Posterior cingulate gyrus (tissue), 11 donors: ENCODE measurements at regions not wholly inside any gene's neighbourhood (a gene's known extent, or its start where the extent isn't known, plus 50 kb on each side); places are given as distances from the start of the nearest gene placed in this dataset.

Source experiments
- DNase-seq, 10 donors: peaks; one replicate each; pipeline versions ENCODE4 v3.0.0 to v3.0.0-alpha.2; 2020 to 2021; ENCODE audit warnings: mixed read lengths in 3 of 10
- intact Hi-C: fragments of 100-400 bp; cut with DNase I; formaldehyde crosslinking; loops from one replicate; pipeline ENCODE4 v1.15.1; 2023

GRCh38 chr7:98565103-98565502, 52.0 kb upstream of the NPTX2 start:
- intact Hi-C loops, result loop anchor here (10.0 kb wide), 1 partner anchor 50 kb away; the partner anchor contains the start of gene NPTX2
- DNase-seq, result peak in 1 of 10 donors; percentile 7

GRCh38 chr7:98562871-98563495, 54.1 kb upstream of the NPTX2 start:
- intact Hi-C loops, result loop anchor here (10.0 kb wide), 1 partner anchor 52 kb away; the partner anchor contains the start of gene NPTX2
- peak in 1 of 10 donors; percentile 35 for DNase-seq

- intact Hi-C loops, result loop anchor here (10.0 kb wide), 1 partner anchor 52 kb away; the partner anchor contains the start of gene NPTX2
- peak in 1 of 10 donors; percentile 18 for DNase-seq
Measured at GRCh38 chr7:98562381-98562823, 54.7 kb upstream of the NPTX2 start.

GRCh38 chr7:98559958-98560357, 57.1 kb upstream of the NPTX2 start:
- intact Hi-C loops, result loop anchor here (10.0 kb wide), 1 partner anchor 55 kb away; the partner anchor contains the start of gene NPTX2
- no peak for DNase-seq

GRCh38 chr7:98559219-98559618, 57.9 kb upstream of the NPTX2 start:
- intact Hi-C loops, result no loop called here
- DNase-seq, result no peak

GRCh38 chr7:98557538-98558031, 59.5 kb upstream of the NPTX2 start:
- intact Hi-C loops, result no loop called here
- DNase-seq, result peak in 1 of 10 donors; percentile 3

GRCh38 chr7:98556288-98556687, 60.8 kb upstream of the NPTX2 start:
- DNase-seq, result no peak
- intact Hi-C loops, result no loop called here

GRCh38 chr7:98555403-98555802, 61.7 kb upstream of the NPTX2 start:
- intact Hi-C loops, result no loop called here
- DNase-seq, result peak in 1 of 10 donors; percentile 30

- intact Hi-C loops, result no loop called here
- DNase-seq, result no peak
Measured at GRCh38 chr7:98553666-98554065, 63.4 kb upstream of the NPTX2 start.

GRCh38 chr7:98551611-98552273, 65.3 kb upstream of the NPTX2 start:
- intact Hi-C loops, result no loop called here
- peak in 1 of 10 donors; percentile 25 for DNase-seq

- DNase-seq, result peak in 2 of 10 donors; percentile 0 to 60
- intact Hi-C loops, result no loop called here
Measured at GRCh38 chr7:98548971-98549370, 68.1 kb upstream of the NPTX2 start.

GRCh38 chr7:98548370-98548769, 68.7 kb upstream of the NPTX2 start:
- intact Hi-C loops, result no loop called here
- no peak for DNase-seq

GRCh38 chr7:98541101-98541500, 76.0 kb upstream of the NPTX2 start:
- peak in 2 of 10 donors; percentile 22 to 53 for DNase-seq
- intact Hi-C loops, result no loop called here

GRCh38 chr7:98539865-98540264, 77.2 kb upstream of the NPTX2 start:
- no peak for DNase-seq
- intact Hi-C loops, result no loop called here

- DNase-seq, result no peak
- intact Hi-C loops, result no loop called here
Measured at GRCh38 chr7:98536803-98537202, 80.3 kb upstream of the NPTX2 start.

- peak in 3 of 10 donors; percentile 3 to 28 (median 20) for DNase-seq
- intact Hi-C loops, result no loop called here
Measured at GRCh38 chr7:98534493-98534892, 82.6 kb upstream of the NPTX2 start.

- DNase-seq, result peak in 1 of 10 donors; percentile 52
- intact Hi-C loops, result no loop called here
Measured at GRCh38 chr7:98531717-98532116, 85.4 kb upstream of the NPTX2 start.

- intact Hi-C loops, result no loop called here
- peak in 2 of 10 donors; percentile 28 to 67 for DNase-seq
Measured at GRCh38 chr7:98528079-98528478, 89.0 kb upstream of the NPTX2 start.

GRCh38 chr7:98526059-98526458, 91.0 kb upstream of the NPTX2 start:
- intact Hi-C loops, result no loop called here
- DNase-seq, result peak in 1 of 10 donors; percentile 22

- DNase-seq, result peak in 2 of 10 donors; percentile 45 to 50
- intact Hi-C loops, result no loop called here
Measured at GRCh38 chr7:98521089-98521692, 95.9 kb upstream of the NPTX2 start.

GRCh38 chr7:98520356-98520951, 96.6 kb upstream of the NPTX2 start:
- DNase-seq, result peak in 2 of 10 donors; percentile 60 to 66
- intact Hi-C loops, result no loop called here
